ENCODE measurements at regions not wholly inside any gene's neighbourhood (a gene's known extent, or its start where the extent isn't known, plus 50 kb on each side); places are given as distances from the start of the nearest gene placed in this dataset.

GRCh38 chr16:13554005-13554404, 365.9 kb upstream of the ERCC4 start:
- DNase-seq, result no peak

- no peak for DNase-seq
Measured at GRCh38 chr16:13554643-13555042, 365.3 kb upstream of the ERCC4 start.

- DNase-seq, result no peak
Measured at GRCh38 chr16:13557418-13557817, 362.5 kb upstream of the ERCC4 start.

GRCh38 chr16:13558752-13559151, 361.2 kb upstream of the ERCC4 start:
- DNase-seq, result no peak

- no peak for DNase-seq
Measured at GRCh38 chr16:13559624-13560023, 360.3 kb upstream of the ERCC4 start.

GRCh38 chr16:13560151-13560550, 359.8 kb upstream of the ERCC4 start:
- no peak for DNase-seq

GRCh38 chr16:13561291-13562070, 358.5 kb upstream of the ERCC4 start:
- peak; percentile 24 for DNase-seq

GRCh38 chr16:13568803-13569202, 351.2 kb upstream of the ERCC4 start:
- no peak for DNase-seq

- no peak for DNase-seq
Measured at GRCh38 chr16:13569986-13570385, 350.0 kb upstream of the ERCC4 start.

- DNase-seq, result no peak
Measured at GRCh38 chr16:13571036-13571435, 348.9 kb upstream of the ERCC4 start.

- DNase-seq, result no peak
Measured at GRCh38 chr16:13573903-13574302, 346.1 kb upstream of the ERCC4 start.

- no peak for DNase-seq
Measured at GRCh38 chr16:13586051-13586450, 333.9 kb upstream of the ERCC4 start.

GRCh38 chr16:13587181-13587580, 332.8 kb upstream of the ERCC4 start:
- no peak for DNase-seq

GRCh38 chr16:13594823-13595222, 325.1 kb upstream of the ERCC4 start:
- DNase-seq, result peak; percentile 59

- DNase-seq, result no peak
Measured at GRCh38 chr16:13606804-13607203, 313.1 kb upstream of the ERCC4 start.

GRCh38 chr16:13607289-13607688, 312.7 kb upstream of the ERCC4 start:
- DNase-seq, result no peak

- DNase-seq, result no peak
Measured at GRCh38 chr16:13611596-13611995, 308.4 kb upstream of the ERCC4 start.

GRCh38 chr16:13612623-13613022, 307.3 kb upstream of the ERCC4 start:
- DNase-seq, result no peak

GRCh38 chr16:13613165-13613564, 306.8 kb upstream of the ERCC4 start:
- no peak for DNase-seq

- DNase-seq, result no peak
Measured at GRCh38 chr16:13621639-13622038, 298.3 kb upstream of the ERCC4 start.

- DNase-seq, result no peak
Measured at GRCh38 chr16:13628156-13628555, 291.8 kb upstream of the ERCC4 start.

GRCh38 chr16:13629704-13630103, 290.2 kb upstream of the ERCC4 start:
- DNase-seq, result no peak

- DNase-seq, result no peak
Measured at GRCh38 chr16:13630374-13630773, 289.6 kb upstream of the ERCC4 start.

GRCh38 chr16:13631213-13631767, 288.7 kb upstream of the ERCC4 start:
- DNase-seq, result no peak

- no peak for DNase-seq
Measured at GRCh38 chr16:13631916-13632315, 288.0 kb upstream of the ERCC4 start.
